ENCODE measurements at regions not wholly inside any gene's neighbourhood (a gene's known extent, or its start where the extent isn't known, plus 50 kb on each side); places are given as distances from the start of the nearest gene placed in this dataset.

DNA sequence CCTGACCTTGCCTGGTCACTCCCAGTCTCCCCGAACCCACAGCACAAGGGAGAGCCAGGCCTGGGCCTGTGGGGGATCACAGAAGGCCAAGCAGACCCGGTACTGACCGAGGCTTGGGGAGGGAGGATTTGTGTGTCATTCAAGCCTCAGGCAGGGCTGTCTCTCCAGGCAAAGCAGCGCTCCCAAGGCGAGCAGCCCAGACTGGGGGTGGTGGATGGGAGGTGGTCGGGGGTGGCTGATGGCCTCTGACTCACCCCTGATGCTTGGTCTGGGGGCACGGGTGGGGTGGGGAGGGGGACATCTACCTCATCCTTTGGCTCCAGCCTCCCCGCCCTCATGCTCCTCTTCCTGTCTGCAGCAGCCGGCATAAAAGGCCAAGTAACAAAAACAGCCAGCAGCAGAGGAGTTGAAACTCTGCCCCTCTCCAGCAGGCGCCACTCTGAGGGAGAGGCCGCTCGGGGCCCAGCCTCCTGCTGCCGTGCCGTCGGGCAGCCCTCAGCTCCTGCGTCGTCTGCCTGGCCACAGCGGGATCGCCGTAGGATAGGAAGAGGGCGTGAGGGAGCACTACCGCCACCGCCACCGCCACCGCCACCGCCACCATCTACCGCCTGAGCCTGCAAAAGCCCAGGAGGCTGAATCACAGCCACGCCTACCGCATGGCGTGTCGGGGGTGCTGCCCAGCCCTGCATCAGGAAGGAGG is 166.0 kb downstream of the OLFM1 start:
- no peak for DNase-seq (ENCODE audit: low spot score in 2 of 2)
- intact Hi-C loops (cut with DNase I; ENCODE audit: low total_unique reads): no loop called here
- WGBS, 2 donors: 18 to 27% methylated on average over 23 to 31 of the region's 31 CpGs
- TF ChIP-seq, protein P1, sequence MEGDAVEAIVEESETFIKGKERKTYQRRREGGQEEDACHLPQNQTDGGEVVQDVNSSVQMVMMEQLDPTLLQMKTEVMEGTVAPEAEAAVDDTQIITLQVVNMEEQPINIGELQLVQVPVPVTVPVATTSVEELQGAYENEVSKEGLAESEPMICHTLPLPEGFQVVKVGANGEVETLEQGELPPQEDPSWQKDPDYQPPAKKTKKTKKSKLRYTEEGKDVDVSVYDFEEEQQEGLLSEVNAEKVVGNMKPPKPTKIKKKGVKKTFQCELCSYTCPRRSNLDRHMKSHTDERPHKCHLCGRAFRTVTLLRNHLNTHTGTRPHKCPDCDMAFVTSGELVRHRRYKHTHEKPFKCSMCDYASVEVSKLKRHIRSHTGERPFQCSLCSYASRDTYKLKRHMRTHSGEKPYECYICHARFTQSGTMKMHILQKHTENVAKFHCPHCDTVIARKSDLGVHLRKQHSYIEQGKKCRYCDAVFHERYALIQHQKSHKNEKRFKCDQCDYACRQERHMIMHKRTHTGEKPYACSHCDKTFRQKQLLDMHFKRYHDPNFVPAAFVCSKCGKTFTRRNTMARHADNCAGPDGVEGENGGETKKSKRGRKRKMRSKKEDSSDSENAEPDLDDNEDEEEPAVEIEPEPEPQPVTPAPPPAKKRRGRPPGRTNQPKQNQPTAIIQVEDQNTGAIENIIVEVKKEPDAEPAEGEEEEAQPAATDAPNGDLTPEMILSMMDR (IDR thresholded peaks at IDR 0.05): no peak
- no peak for TF ChIP-seq POLR2A (IDR thresholded peaks at IDR 0.05)
- H3K4me3 ChIP-seq (ENCODE audit: low read depth, poor library complexity, severe bottlenecking): no peak overlapping the region

DNA sequence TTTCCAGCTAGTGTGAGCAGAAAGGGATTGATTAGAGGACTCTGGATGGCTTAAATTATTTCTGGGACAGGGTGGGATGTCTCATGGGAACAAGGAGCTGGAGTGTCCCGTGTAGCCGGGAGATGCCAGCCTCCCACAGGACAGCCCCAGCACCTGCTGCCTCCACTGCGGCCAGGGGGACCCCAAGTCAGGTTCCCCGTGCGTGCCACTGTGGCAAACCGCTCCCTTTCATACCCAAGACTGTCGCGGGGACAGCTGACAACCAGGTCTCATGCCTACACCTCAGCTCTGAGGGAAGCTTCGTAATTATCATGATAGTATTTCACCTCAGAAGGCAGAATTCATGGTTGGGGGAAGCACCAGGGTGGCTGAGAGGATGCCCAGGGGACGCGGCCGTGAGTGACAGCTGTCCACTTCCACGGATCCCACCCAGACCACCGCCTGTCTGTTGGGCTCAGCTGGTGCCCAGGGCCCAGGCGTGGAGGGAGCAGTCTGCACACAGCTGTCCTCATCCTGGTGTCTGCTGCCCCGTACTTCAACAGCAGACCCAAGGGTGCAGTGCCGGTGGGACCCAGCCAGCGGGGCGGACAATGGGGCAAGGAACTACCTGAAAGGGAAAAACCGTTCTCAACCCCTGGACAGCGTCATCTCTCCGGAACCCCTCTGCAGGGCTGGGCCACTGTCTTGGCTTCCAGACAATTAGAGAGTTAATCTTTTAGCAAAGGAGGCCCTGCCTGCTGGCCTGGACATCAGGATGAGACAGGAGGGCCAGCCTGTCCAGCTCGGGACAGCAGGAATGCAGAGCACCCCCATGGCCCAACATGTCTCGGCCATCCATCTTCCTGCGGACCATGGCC is 166.9 kb downstream of the OLFM1 start:
- DNase-seq (ENCODE audit: low spot score in 2 of 2): no peak
- 87 to 88% methylated on average over 24 to 25 of the region's 25 CpGs for WGBS, 2 donors
- no peak overlapping the region for H3K4me3 ChIP-seq (ENCODE audit: low read depth, poor library complexity, severe bottlenecking)
- TF ChIP-seq, protein P1 (IDR thresholded peaks at IDR 0.05): no peak
- intact Hi-C loops (cut with DNase I; ENCODE audit: low total_unique reads): no loop called here

DNA sequence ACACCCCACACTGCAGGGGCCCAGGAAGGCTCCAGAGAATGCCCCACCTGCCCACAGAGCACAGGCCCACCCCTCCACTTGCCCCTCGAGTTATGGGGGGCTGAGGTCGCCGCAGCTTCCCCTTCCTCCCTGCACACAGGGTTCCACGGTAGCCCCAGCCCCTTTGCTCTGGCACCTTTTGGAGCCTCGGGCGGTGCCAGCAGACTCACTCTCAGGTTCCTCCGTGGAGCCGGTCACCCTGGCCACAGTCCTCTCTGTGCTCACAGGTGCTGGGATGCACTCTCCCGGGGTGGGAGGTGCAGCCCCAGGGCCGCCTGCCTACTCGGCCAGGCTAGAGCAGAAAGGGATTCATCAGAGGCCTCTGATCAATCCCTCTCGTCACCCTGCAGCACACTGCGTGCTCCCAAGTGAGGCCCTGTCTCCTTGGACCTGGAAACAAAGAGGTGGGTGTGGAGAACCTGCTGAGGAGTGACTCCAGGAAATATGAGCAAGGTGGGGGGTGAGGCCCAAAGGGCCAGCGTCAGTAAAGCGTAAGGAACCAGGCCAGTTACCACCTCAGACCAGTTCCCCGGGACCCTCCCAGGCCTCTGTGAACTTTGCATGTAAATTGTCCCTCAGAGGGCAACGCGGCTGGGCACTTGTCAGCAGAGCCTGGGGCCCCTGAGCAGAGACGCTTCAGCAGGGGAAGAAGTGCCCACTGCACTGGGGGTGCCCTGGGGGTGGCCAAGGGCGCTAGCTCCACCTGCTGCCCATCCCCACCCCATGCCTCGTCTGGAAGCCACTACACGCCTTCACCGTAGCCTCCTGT is 167.8 kb downstream of the OLFM1 start:
- intact Hi-C loops (cut with DNase I; ENCODE audit: low total_unique reads): no loop called here
- WGBS, 2 donors: 69 to 71% methylated on average over 19 to 23 of the region's 23 CpGs
- TF ChIP-seq, protein P1 (IDR thresholded peaks at IDR 0.05): no peak
- no peak for TF ChIP-seq POLR2A (IDR thresholded peaks at IDR 0.05)
- no peak for DNase-seq (ENCODE audit: low spot score in 2 of 2)
- H3K4me3 ChIP-seq (ENCODE audit: low read depth, poor library complexity, severe bottlenecking): no peak overlapping the region

GRCh38 chr9:135255841-135256580 is 168.5 kb downstream of the OLFM1 start:
- no peak for TF ChIP-seq POLR2A (IDR thresholded peaks at IDR 0.05)
- DNase-seq (ENCODE audit: low spot score in 2 of 2): no peak
- intact Hi-C loops (cut with DNase I; ENCODE audit: low total_unique reads): no loop called here
- no peak overlapping the region for H3K4me3 ChIP-seq (ENCODE audit: low read depth, poor library complexity, severe bottlenecking)
- WGBS, 2 donors: 81% methylated on average over 23 of the region's 23 CpGs

DNA sequence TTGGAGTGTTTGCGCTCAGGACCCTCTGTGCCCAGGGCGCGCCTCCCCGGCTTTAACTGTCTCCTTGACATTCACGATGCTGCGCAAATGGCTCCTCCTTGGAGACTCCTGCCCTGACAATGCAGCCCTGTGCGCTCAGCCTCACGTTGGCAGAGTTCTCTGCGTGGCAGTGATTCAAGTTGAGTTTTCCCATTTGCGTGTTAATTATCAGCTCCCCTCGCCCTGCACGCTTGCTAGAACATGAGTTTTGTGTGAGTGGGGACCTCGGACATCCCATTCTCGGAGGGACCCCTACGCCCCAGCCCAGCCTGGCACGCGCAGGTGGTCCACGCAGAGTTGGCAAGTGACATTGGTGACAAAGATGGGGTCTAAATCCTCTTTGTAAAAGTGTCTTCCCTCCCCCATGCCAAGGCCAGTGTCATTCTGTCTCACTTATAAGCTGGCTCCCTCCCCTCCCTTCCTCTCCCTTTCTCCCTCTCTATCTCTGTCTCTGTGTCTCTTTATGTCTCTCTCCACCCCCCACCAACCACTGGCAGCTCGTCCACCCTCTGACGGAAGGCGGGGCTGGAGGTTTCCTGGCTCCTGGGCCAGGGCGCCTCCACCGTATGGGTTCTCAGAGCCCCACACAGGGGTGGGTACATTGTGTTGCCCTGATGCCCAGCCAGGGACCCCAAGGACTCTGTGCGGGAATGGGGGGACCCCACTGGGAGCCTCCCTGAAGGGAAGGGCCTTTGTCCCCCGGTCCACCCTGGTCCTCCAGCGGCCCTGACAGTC is 169.3 kb downstream of the OLFM1 start:
- TF ChIP-seq, protein P1 (IDR thresholded peaks at IDR 0.05): no peak
- TF ChIP-seq POLR2A (IDR thresholded peaks at IDR 0.05): no peak
- 67 to 77% methylated on average over 23 to 26 of the region's 26 CpGs for whole genome bisulfite sequencing, 2 donors
- intact Hi-C loops (cut with DNase I; ENCODE audit: low total_unique reads): no loop called here
- no peak overlapping the region for H3K4me3 ChIP-seq (ENCODE audit: low read depth, poor library complexity, severe bottlenecking)
- DNase-seq (ENCODE audit: low spot score in 2 of 2): no peak
